HG03108 (cell line): ENCODE measurements at regions not wholly inside any gene's neighbourhood (a gene's known extent, or its start where the extent isn't known, plus 50 kb on each side); places are given as distances from the start of the nearest gene placed in this dataset.

ENCODE experiments used
- ATAC-seq: cut with Tn5 transposase; IDR thresholded peaks from one replicate; pipeline ENCODE4 v1.9.1; 2021; ENCODE audit warnings: moderate library complexity; ENCODE audit not compliant: unreplicated experiment

DNA sequence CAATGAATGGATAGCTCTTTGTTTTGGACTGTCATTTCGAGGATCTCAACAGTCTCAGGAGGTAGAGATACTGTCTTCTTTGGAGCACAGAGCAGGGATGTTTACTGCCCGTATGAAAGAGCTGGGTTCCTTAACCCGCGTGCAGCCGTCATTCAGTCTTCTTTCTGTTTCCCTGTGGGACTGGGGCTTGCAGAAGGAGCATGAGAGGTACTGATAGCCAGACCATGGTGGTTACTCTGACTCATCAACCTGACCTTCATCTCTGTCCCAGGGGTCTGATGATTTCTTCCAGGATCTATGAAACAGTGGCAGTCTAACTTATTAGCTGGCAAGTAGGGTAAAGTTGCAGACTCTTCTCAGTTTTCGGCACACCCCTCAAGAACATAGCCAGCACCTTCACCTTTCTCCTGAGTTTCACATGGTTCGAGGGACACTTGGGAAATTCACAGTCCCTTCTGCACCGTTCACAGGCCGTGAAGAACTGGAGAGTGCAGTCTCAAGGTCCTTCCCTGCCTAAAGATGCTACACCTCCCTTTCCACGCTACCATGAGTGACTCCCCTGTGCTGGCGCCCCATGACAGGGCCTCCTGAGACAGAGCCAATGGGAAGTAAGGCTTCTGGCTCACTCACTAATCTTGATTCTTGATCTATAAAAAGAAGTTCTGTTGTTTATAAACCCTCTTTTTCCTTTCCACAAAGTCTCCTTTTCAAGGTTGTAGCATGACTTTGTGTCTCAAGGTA is 226.2 kb downstream of the MC4R start:
- peak; percentile 83 for ATAC-seq

DNA sequence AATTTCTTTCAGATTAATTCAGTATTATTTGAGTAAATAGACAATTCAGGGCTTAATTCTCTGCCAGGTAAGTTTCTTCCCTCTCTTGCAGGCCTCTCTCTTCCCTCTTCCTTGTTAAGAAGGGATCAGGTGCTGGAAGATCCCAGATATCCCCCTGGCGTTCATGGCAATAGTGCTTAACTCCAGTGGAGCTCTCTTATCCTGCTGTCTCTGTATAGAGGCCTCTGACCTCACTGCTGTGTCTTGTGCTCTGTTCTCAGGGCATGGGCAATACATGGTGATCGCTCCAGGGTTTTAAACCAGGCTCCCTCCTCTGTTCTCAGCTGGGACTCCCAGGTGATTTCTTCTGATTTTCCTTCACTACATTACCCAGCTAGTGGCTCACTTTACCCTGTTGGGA is 226.8 kb downstream of the MC4R start:
- peak; percentile 9 for ATAC-seq

DNA sequence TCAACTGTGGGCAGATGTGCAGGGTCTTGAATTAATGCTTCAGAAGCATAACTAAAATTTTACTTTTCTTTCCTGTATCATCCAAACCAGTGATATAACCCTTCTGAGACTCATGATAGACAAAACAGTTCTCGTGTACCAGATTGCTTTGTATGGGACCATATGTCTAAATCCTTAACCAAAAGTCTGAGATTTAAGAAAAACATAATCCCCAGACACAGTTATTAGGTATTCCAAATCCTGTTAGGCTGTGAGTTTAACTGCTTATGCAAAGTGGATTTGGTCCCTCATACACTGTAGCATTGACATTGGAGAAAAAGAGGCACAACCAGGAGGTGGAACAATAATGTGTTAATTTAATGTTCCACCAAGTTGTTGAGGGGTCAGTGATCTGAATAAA is 235.0 kb downstream of the PMAIP1 start:
- no peak for ATAC-seq

- no peak for ATAC-seq
Measured at GRCh38 chr18:60130284-60130683, 230.5 kb downstream of the PMAIP1 start.

GRCh38 chr18:60123031-60123430 is 223.2 kb downstream of the PMAIP1 start:
- ATAC-seq = no peak

DNA sequence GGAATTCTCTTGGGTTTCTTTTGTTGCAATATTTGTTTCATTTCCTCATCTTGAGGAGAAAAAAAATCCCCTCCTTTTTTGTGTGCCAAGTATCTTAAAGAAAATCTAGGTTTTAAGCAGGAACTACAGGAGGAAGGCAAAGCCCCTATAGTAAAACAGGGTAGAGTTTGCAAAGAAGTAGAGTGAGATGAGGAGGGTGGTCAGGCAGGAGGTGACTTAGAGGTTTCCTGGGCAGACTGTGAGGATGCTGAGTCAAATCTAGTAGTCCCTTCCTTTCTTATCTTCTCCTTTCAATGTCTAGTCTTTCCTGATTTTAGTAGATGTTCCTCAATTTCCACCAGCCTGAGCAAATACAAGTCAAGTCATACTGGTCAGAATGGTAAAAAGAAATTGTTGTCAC is 222.5 kb downstream of the PMAIP1 start:
- no peak for ATAC-seq

- ATAC-seq = no peak
Measured at GRCh38 chr18:60120231-60120750, 220.5 kb downstream of the PMAIP1 start.

DNA sequence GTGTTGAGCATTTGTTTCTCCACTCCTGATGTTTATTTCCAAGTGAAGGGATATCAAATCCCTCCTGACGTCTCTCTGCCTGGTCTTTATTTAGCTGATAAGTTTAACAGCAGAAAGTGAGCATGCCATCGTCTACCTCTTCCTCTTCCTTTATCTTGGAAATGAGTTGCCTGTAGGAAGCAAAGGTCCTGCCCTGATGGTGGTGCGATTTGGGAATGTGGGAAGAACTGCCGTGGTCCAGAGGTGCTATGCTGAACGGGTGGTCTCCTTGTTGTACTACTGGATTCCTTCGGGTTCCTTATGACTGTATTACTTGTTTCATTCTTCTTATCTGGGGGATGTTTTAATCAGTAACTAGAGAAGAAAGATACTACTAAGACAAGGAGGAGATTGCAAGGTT is 217.5 kb downstream of the PMAIP1 start:
- no peak for ATAC-seq

DNA sequence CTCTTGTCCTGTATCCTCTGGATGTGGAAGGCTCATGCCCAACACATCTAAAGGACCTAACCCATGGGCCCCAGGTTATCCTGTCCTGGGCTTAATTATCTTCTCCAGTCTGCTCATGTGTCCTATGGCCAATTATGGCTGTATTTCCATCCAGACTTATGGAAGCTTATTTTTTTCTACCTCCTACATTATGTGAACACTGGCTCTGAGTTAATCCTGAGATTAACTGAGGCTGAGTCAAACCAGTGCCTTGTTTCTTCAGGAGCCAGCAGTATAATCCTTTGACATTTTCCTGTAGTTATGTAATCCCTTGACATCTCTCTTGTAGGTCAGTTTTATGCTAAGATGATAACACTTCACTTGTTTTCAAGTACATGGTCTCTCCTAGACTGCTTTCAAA is 213.6 kb downstream of the PMAIP1 start:
- ATAC-seq = no peak

DNA sequence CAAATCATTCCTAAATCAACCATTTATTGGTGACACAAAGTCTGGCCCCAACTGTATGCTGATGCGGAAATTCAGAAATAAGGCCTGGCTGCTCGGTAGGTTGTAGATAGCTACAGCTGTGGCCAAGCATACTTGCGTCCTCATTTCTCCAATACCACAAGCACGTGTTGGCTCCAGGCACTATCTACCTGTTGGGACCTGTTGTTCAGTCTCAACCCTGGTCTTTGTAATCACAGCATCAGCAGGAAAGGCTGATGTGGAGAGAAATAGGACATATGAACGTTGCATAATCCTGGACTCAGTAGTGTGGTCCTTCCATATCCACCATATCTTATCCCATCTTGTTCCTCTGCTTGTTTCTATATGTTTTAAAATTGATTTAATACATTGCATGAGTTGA is 212.6 kb downstream of the PMAIP1 start:
- no peak for ATAC-seq

DNA sequence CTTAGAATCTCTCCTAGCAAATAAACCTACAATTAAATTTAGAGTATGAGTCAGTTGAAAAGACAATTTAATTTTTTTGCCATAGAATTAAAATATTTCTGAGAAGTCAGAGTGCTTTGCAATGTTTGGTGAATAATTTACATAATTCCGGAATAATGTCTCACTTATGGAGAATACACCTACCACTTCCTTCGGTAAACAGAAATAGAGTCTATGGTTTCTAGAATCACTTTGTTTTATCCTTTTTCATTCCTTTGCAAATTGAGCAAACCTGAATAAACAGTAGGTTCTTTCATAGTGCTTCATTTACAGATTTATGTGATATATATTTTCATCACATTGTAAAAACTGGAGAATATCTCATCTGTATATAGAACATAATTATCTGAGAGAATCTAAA is 211.7 kb downstream of the PMAIP1 start:
- no peak for ATAC-seq

DNA sequence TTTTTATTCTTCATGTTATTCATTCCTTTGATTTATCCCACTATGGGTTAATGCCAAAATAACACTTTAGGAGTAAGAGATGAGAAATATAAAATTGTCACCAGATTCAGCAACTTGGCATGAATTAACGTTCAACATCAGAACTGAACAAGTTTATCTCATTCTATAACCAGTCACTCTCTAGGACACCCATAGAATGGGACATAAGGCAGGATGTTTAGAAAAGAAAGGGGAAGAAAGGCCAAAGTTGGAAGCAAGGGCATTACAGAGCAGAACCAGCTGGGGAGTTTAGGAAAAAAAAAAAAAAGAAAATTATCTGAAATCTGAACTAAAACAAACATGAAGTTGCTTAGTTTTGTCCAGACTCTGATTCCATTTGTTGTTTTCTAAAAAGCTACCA is 211.0 kb downstream of the PMAIP1 start:
- ATAC-seq = no peak

- no peak for ATAC-seq
Measured at GRCh38 chr18:60100778-60101177, 201.0 kb downstream of the PMAIP1 start.

- ATAC-seq = no peak
Measured at GRCh38 chr18:60099709-60100108, 199.9 kb downstream of the PMAIP1 start.

DNA sequence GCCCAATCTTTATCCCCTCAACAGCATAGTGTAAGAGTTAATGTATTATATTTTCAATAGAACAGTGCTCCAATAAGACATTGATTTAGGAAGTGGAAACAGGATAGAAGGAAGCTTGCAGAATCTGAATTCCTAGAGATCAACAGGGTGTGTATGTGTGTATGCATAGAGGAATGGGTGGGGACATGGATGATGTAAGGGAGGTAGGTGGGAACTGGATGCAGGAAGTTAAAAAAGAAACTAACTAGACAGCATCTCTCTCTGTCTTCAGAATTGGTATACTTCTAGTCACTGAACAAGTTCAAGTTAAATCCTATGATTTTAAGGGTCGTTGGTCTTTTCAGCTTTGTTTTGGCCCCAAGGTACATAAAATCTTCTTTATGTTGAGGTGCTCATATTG is 196.6 kb downstream of the PMAIP1 start:
- ATAC-seq = no peak

GRCh38 chr18:60092073-60092472 is 192.3 kb downstream of the PMAIP1 start:
- ATAC-seq = no peak

DNA sequence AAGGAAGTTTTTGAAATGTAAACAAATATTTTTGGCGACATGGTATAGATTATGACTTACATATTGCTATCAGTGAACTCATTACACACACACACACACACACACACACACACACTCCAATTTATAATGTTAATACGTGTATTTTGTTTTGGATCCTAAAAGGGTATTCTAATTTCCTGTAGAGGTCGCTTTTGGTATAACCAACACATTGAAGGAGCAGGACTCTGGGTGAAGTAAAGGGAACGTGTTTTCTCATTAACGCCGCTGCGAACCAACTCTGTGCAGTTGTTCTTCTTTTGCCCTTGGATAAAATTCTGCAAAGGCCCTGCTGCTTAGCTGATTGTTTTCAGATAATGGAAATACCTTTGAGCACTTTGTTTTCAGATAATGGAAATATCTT is 190.4 kb downstream of the PMAIP1 start:
- no peak for ATAC-seq

GRCh38 chr18:60082790-60083189 is 183.0 kb downstream of the PMAIP1 start:
- ATAC-seq = no peak

DNA sequence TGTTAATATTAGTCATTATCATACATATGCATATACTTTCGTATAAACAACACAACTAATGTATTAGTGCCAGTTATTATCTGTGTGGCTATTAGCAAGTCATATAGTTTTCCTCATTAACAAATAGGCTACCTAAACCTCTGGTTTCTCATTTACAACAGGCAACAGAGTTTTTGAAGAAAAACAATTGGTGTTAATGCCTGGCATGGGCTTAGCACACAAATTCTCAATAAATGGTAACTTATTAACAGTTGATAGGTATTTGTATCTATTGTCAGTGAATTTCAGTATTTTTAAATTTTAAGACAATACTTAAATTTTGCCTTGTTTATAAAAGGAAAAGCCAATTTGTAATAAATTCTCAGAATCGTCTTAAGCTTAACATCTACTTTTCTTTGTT is 182.5 kb downstream of the PMAIP1 start:
- no peak for ATAC-seq

DNA sequence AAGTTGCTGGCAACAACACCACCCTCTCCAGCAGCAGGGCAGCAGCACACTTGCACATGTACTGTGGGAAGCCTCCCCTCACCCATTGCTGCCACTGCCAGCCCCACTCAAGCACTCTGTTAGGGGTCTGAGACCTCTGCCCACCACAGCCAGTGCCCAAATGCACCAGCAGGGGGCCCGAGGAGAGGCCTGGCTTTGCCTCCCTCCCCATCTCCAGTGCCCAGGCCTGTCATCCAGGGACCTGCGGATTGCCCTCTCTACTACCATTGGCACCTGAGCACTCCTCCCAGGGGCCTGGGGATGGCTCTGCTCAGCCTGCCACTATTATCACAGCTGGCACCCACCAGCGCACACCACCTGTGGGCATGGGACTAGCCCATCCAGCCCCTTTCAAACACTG is 175.7 kb downstream of the PMAIP1 start:
- no peak for ATAC-seq

- no peak for ATAC-seq
Measured at GRCh38 chr18:60070631-60071030, 170.8 kb downstream of the PMAIP1 start.

DNA sequence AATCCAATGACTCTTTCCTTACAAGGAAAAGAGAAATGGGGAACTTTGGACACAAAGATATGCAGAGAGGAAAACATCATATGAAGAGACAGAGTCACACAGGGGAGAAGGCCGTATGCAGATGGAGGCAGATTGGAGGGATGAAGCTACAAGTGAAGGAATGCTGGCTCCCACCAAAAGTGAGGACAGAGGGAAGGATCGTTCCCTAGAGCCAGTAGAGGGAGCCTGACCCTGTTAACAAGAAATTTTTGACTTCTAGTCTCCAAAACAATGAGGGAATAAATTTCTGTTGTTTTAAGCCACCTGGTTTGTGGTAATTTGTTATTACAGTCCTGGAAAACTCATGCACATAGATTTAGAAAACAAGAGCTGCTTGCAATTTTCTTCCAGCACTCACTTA is 169.3 kb downstream of the PMAIP1 start:
- ATAC-seq = no peak
